ENCODE measurements at regions not wholly inside any gene's neighbourhood (a gene's known extent, or its start where the extent isn't known, plus 50 kb on each side); places are given as distances from the start of the nearest gene placed in this dataset.
"Not testable (repeated sequence)": the region's sequence is repeated elsewhere in the genome, so short reads cannot be mapped to it uniquely, and the experiment has no call there.

DNA sequence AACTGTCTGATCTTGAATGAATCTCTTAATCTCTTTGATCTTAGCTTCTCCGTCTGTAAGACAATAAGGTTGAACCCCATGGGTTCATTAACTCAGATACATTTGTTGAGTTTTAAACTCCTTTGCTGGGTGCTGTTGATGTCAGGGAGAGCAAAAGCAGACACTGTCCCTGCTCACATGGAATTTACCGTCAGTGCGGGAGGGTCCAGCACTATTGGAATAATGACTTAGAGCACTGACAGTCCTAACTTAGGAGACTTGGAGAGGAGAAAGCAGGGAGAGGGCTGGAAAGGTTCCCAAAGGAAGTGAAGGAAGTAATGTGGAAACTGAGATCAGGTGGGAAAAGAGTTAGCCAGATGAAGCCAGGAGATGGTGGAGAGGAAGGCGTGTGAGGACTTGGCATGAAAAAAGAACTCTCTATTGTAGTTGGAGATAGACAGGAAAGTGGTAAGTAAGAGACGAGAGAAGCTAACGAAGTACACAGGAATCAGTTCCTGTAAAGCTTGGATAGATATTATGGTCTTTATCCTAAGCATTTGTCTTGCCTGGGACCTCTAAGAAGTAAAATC lies 141.4 kb upstream of the SERTAD2 start:
- no peak for DNase-seq (ENCODE audit: low read depth)

DNA sequence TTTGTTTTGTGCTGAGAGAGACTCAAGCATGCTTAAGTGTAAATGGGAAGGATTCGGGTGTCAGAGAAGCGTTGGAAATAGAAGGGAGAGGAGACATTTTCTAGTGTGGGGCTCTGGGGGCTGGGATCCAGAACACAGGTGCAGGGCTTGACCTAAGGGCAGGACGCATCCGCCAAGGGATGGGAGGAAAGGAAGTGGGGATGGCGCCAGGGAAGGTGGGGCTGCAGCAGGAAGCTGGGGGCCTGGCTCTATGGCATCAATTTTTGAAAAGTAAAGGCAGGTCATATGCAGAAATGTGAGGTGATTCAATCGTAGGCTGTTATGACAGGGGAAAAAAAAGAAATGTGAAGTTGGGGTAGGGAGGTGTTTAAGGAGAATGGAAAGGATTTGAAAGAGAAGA lies 143.2 kb upstream of the SERTAD2 start:
- DNase-seq (ENCODE audit: low read depth): no peak

DNA sequence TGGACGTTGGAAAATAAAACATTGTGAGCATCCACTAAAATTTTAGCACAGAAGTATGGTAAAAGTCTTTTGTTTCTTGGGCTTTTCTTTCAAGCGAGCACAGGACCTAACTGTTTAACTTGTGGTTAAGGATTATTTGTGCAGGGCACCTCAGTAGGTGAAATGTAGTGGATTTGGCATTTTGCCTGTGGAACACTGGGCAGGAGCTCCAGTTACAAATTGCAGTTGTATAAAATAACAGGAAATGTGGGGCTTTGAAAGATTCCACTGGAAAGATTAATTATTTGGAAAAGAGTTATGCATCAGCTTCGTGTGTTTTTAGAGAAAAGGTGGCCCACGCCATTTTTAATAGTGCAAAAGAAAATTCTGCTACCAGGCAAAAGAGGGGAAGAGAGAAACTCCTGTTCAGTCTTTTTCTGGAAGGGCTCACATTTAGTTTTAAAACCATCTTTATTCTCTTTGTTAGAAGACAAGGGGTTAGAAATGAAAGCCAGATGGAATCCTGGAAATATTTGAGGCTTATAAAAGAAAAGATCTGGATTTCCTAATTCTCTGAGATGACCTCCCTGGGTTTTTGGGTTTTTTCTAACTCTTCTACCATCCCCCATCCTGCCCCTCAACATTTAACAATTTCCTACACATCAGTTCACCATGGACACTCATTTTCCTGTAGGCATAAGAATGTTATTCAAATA lies 144.3 kb upstream of the SERTAD2 start:
- peak; percentile 92 for DNase-seq (ENCODE audit: low read depth)

DNA sequence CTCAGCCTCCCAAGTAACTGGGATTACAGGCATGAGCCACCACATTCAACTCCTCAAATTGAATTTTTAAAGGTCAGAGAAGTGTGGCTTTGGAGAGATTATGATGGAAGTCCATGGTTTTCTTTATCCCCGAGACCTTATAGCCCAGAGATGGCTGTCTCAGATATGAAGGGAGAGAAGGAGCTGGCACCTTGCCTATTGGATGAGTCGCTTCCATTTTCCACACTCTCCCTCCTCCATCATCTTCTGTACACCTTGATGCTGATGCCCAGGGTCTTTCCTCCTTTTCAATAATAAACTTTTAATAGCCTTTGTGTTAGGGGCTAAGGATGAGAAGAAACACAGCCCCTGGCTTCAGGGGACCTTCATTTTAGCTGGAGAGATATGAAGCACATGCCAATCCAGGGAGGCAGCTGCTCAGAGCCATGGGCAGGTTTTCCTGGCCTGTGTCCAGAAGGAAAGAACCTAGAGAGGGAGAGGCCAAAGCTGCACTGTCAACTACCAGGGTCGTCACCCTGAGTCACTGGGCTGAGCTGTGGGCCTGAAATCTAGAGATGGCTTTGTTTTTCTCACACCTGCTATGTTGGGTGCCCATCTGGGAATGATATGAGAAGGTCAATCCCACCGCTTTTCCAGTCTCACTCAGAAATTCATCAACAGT lies 146.0 kb upstream of the SERTAD2 start:
- peak; percentile 33 for DNase-seq (ENCODE audit: low read depth)

DNA sequence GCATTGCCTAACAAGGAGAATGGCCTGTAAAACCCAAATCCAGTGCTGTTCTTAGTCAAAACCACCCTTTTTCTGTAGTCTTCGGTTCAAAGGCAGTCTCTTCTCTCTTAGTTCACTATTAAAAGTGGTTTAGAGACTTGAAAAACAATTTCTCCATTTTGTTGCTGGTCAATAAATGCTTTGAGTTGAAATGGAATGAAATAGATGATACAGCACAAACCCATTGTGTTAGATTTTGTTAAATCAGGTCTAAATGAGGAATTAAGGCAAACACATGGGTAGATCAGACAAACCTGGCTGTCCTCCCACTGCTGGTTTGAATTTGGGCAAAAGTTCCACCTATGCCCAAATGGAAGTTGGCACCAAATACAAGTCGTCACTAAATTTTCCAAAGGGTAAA lies 150.1 kb upstream of the SERTAD2 start:
- no peak for DNase-seq (ENCODE audit: low read depth)

DNA sequence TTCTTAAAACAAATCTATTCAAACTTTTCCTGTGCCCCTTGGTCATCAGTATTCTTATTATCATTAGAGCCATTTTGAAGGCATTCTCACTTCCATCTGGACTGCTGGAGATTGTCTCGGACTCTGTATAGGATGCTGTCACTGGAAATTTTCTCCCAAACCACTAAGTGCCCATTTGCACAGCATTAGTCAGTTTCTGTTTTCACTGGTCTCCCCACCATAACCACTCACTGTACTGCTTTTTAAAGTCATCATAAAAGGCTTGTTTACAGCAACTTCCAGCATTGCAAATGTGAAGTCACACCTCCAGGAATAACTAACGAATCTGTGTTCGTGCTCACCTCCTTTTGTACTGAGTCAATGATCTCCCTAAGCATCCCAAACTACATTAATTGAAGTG lies 150.9 kb upstream of the SERTAD2 start:
- peak; percentile 34 for DNase-seq (ENCODE audit: low read depth)

DNA sequence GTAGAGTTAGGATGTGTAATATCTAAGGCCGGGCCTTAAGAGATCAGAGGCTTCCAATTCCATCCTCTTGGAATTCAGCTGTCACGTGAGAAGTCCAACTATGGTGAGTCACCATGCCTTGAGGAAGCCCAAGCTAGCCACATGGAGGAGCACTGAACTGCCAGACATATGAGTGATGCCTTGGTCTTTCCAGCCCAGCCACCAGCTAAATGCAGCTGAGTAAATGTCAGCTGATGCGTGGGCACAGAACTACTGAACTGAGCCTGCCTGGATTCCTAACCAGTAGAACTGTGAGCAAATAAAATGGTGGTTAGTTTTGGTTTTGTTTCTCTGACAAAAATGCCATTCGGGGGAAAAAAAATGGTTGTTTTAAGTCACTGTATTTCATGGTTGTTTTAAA lies 153.7 kb upstream of the SERTAD2 start:
- peak; percentile 100 for DNase-seq (ENCODE audit: low read depth)

DNA sequence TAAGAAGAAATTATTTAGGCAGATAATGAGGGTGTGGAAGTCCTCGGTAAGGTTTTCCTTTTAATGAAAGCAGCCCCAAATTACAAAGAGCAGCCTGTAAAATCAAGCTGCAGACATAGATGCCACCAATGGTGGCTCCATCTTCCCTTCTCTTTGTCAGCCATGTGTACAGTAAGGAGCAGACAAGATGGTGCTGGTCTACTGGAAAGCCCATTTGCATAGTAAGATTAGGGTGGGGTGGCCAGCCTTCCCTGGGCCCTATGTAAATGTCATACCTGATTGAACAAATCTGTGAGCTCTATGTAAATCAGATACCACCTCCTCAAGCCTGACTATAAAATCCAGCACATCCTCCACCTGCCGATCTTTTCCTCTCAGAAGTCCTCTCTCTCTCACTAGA lies 154.4 kb upstream of the SERTAD2 start:
- no peak for DNase-seq (ENCODE audit: low read depth)

DNA sequence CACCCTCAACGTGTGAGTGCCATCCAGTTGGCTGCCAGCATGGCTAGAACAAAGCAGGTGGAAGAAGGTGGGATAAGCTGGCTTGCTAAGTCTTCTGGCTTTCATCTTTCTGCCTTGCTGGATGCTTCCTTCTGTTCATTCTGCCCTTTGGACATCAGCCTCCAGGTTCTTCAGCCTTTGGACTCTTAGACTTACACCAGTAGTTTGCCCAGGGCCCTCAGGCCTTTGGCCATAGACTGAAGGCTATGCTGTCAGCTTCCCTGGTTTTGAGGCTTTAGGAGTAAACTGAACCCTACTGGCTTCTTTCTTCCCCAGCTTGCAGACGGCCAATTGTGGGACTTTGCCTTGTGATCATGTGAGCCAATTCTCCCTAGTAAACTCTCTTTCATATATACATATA lies 155.0 kb upstream of the SERTAD2 start:
- DNase-seq (ENCODE audit: low read depth): no peak

DNA sequence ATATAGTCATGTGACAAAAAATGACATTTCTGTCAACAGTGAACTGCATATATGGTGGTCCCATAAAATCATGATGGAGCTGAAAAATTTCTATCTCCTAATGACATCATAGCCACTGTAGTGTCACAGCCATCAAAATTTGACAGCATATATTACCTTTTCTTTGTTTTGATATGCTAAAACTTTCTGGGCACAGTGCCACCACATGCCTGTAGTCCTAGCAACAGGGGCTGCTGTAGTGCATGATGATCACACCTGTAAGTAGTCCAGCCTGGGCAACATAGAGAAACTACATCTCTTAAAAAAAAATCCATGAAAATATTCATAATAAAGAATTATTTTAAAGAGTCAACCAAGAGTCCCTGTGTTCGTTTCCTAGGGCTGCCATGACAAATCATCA lies 155.5 kb upstream of the SERTAD2 start:
- DNase-seq (ENCODE audit: low read depth): peak; percentile 21

DNA sequence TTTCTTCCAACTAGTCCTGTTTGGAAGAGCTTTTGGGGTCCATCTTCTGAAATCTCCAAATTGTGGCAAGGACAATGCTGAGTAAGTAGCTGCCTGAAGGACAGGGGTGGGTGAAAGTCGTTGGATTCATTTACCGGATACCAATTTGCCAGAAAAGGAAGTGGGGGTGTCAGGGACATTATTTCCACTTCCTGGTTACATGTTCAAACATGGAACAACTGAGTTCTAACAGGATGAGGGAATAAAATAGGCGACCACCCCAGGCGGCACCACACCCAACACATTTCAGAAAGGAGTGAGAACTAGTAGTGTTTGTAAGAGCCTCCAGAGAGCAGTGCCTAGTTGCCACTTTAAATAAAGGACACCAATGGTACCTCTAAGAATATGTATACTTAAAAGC lies 158.6 kb upstream of the SERTAD2 start:
- no peak for DNase-seq (ENCODE audit: low read depth)

DNA sequence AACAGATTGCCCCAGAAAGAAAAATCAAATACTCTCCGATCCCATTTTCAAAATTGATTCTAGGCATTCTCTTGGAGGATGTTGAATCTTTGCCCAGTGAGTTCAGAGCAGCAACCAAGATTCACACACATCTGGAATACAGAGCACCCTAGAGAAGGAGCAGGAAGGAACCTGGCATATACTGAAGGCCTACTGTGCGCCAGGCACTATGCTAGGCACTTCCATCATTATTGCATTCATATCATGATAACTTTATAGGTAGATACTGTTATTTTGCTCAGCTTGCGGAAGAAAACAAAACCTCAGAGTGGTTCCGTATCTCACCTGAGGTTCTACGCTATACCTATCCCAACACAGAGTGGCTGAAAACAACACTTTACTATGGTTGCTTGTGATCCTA lies 160.3 kb upstream of the SERTAD2 start:
- no peak for DNase-seq (ENCODE audit: low read depth)

DNA sequence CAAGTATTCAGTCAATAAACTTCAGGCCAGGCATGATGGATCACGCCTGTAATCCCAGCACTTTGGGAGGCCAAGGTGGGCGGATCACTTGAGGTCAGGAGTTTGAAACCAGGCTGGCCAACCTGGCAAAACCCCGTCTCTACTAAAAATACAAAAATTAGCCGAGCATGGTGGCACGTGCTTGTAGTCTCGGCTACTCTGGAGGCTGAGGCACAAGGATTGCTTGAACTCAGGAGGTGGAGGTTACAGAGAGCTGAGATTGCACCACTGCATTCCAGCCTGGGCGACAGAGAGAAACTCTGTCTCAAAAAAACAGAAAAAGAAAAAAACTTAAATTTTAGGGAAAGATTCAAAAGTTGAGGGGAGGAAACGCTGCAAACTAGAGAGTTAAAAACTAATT lies 162.8 kb upstream of the SERTAD2 start:
- not testable (repeated sequence) for DNase-seq (ENCODE audit: low read depth)

DNA sequence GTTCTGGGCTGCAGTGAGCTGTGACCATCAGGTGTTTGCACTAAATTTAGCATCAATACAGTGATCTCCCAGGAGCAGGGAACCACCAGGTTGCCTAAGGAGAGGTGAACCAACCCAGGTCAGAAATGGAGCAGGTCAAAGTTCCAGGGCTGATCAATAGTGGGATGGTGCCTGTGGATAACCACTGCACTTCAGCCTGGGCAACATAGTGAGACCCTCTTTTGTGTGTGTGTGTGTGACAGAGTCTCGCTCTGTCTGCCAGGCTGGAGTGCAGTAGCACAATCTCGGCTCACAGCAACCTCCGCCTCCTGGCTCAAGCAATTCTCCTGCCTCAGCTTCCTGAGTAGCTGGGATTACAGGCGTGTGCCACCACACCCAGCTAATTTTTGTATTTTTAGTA lies 163.7 kb upstream of the SERTAD2 start:
- no peak for DNase-seq (ENCODE audit: low read depth)

DNA sequence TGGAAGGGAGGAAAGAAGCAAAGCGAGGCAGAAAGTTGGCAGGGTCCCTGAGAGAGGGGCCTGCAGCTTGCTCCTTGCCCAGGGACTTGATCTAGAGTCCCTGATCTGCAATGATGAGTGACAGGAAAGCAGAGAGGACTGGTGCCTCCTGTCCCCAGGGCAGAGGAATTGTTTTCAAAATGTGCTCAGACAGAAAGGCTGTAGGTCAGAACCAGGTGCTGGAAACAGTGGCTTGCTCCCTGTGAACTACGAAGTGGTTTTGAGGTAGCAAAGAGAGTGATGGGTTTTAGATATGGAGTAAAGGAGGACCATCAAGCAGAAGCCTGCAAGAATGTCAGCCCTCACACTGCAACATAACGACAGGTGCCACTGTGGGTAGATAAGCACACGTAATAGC lies 164.9 kb upstream of the SERTAD2 start:
- DNase-seq (ENCODE audit: low read depth): no peak

DNA sequence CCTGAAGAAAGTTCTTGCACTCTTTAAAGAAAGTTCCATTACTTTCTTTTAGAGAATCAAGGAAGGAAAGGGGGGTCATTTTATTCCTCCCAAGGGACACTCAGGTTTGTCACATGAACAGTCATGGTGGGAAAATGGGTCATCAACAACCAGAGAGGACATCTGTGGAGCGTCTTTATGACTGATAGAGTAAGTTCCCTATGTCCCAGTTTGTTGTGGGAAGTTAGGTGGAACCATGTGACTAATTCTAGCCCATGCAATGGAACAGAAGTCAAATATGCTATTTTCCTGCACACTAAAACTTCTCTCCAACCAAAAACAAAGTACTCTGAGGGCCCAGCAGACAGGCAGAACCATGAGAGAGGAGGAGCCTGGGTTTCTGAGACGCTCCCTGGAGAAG lies 165.6 kb upstream of the SERTAD2 start:
- DNase-seq (ENCODE audit: low read depth): no peak

DNA sequence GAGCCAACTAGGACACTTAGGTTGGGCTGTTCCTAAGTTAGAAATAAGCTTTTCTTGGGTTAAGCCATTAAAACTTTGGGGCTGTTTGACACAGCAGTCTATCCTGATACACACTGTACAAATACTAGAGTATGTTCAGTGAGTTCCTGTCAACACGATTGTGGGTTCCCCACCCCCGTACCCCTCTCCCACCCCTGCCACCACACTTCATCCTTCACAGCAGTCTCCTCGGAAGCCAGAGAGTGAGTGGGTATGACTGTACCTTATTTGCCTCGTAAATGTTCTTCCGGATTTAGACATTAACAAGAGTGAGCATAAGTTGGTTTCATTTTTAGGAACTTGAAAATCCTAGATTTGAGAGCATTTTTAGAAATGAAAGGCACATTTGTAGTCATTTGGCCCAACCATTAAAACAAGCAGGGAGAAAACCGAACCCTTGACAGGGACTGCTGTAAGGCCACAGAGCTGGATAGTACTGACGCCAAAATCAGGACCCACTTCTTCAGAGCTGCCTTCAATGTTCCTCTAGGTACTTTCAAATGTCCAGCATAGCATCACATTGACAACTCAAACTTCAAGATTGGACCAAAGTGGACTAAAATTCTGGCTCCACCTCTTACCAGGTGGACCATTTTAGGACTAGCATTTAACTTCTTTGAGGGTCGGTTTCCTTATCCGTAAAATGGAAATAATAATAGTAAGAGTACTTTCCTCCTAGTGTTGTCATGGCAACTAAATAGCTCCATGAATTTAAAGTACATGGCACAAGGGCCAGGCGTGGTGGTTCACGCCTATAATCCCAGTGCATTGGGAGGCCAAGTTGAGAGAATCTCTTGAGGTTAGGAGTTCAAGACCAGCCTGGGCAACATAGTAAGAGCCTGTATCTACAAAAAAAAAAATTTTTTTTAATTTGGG lies 166.3 kb upstream of the SERTAD2 start:
- DNase-seq (ENCODE audit: low read depth): no peak

DNA sequence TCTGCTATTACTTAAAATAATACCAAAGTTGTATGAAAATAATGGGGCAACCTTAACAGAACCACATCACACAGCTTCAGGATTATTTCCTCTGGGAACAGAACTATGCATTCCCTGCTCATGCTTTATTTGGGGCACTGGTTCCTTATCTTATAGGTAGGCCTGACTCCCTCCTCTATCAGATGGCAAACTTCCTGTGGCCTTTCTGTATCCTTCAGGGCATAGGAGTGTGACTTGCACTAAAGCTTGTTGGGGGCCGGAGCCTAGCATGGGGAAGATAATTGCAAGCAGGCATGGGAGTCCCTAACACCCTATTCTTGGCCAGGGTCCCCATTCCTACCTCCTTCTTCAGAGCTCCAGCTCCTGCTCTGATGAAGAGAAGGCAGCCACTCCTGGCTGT lies 167.2 kb upstream of the SERTAD2 start:
- no peak for DNase-seq (ENCODE audit: low read depth)

DNA sequence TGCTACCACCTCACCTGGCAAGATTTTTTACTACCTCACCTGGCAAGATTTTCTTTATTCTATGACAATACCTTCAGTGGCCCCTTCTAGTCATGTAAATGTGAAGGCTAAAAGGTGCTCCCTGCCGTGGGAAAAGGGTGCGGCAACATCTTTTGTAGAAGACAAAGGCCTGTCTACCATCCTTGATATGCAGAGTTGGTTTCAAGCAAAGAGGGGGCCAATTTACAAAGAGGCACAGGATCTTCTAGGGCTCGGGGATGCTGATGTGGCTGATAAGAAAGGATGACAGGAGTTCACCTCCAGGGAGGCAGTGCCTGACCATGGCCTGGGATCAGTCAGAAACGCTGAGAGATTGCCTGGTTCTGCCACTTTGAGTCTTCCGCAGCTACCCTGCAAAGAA lies 165.4 kb upstream of the SLC1A4 start:
- no peak for DNase-seq (ENCODE audit: low read depth)

DNA sequence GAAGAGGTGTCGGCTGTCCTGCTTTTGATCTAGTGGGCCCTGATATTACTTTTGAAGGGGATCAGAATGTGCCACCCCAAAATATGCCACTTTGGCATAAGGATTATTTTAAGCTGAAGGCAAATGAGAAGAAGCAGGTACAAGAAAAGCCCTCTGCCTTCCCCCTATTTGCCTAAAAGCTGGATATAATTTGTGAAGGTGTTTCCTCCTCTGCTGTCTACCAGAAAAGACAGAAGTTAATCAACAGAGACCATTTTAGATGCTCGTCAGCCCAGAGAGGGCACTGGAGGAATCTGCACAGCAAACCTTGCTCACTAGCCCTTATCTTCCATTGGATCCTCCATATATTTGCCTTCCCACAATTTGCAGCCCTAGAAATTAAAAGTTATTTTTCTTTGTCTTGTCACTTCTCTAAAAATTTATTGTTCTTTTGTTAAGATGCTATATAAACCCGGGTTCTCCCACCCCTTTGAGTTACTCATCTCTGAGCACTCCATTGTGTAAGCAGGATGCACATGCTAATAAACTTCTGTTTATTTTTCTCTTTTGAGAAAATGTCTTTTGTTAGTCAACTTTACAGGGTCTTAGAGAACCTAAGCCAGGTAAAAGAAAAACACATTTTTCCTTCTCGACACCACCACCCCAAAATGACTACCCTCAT lies 163.2 kb upstream of the SLC1A4 start:
- no peak for DNase-seq (ENCODE audit: low read depth)

DNA sequence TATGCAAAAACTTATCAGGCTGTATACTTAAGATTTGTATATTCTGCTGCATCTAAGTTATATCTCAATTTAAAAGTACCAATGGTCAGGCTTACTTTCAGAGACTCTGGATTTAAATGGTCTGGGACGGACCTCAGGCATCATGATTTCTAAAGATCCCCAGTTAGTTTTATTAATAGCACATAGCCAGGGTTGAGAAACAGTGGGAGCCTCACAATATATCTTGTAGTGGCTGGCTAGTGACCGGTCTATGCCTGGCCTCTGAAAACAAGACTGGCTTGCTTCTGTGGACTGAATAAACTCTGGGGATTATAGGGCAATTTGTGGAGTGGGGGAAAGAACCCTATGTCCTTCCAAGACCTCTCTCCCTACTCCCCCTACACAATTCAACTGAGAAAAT lies 162.5 kb upstream of the SLC1A4 start:
- DNase-seq (ENCODE audit: low read depth): no peak

DNA sequence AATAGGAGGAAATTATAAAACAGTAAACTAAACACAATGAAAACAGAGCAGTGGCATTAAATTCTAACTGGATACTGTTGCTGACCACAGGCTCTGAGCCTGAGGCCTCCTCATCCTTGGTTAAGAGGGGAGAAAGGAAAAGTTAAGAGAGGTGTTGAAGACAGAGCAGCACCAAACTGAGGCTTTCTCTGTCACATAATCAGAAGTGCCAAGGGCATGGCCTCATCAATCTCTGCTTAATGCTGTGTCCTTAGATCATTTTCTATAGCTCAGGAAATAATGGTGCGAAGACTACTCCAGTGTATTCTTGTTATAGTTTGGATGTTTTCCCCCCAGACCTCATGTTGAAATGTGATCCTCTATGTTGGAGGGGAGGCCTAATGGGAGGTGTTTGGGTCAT lies 160.9 kb upstream of the SLC1A4 start:
- DNase-seq (ENCODE audit: low read depth): no peak

Data from renal cortical epithelial cell (primary cell).